D721Med (cell line): ENCODE measurements at regions not wholly inside any gene's neighbourhood (a gene's known extent, or its start where the extent isn't known, plus 50 kb on each side); places are given as distances from the start of the nearest gene placed in this dataset.

Experiments
- DNase-seq: peaks from one replicate; pipeline ENCODE4 v3.0.0; 2011; ENCODE audit warnings: low spot score; ENCODE audit not compliant: insufficient read length
- FAIRE-seq: peaks from 2 replicates; lab custom pipeline; 2011; peaks lifted over from hg19 to GRCh38; lab: Jason Lieb, UNC
- TF ChIP-seq, protein P1 (sequence below): IDR thresholded peaks from 2 replicates; pipeline ENCODE4 v1.5.1; 2012; ENCODE audit warnings: mild to moderate bottlenecking, control low read depth; ENCODE audit not compliant: insufficient read depth; ENCODE audit errors: missing control alignments

DNA sequence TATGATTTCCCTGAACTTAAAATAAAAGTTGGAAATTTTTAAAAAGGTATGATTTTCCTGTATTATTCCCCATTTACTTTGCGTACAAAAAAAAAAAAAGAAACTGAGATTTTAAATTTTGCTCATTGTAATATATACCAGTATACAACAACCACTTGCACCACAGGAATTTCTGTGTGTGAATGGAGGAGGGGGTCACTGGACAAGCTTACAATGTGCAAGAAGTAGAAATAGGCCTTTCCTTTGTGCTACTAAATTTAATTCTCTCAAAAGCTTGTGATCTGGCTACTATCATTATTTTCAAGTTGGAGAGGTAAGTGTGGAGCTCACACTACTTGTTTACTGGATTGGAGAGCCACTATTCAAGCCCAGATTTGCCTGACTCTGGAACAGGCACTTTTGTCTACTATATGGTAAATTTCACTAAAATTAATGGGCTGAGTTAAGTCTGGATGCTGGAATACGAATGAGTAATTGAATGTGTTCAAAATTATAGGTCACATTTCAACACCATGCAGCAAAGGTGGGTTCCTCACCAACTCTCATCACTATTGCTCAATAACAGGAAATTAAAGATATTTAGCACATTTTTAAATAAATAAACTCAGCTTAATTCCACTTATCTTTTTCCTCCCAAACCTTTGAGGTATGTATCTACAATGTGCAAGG, 148.0 kb upstream of the MBNL1 start:
- TF ChIP-seq, protein P1, sequence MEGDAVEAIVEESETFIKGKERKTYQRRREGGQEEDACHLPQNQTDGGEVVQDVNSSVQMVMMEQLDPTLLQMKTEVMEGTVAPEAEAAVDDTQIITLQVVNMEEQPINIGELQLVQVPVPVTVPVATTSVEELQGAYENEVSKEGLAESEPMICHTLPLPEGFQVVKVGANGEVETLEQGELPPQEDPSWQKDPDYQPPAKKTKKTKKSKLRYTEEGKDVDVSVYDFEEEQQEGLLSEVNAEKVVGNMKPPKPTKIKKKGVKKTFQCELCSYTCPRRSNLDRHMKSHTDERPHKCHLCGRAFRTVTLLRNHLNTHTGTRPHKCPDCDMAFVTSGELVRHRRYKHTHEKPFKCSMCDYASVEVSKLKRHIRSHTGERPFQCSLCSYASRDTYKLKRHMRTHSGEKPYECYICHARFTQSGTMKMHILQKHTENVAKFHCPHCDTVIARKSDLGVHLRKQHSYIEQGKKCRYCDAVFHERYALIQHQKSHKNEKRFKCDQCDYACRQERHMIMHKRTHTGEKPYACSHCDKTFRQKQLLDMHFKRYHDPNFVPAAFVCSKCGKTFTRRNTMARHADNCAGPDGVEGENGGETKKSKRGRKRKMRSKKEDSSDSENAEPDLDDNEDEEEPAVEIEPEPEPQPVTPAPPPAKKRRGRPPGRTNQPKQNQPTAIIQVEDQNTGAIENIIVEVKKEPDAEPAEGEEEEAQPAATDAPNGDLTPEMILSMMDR: no peak
- FAIRE-seq (no peak), DNase-seq (no peak)

DNA sequence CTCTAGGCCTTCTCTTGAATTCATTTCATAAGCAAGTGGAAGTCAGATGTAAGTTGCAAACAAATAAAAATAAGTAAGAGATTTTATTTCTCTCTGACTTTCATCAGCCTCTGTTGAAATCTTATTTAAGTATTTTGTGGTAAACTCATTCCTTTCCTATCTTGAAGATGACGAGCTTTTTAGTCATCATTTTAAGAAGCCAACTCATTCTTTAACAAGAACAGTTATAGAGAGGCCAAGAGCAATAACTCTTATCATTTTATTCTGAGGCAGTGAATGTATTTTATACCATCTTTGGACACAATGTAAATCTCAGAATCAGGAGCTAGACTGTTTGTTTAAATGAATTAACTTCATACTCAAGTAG, 147.5 kb upstream of the MBNL1 start:
- TF ChIP-seq, protein P1: no peak
- FAIRE-seq: no peak
- DNase-seq: no peak

DNA sequence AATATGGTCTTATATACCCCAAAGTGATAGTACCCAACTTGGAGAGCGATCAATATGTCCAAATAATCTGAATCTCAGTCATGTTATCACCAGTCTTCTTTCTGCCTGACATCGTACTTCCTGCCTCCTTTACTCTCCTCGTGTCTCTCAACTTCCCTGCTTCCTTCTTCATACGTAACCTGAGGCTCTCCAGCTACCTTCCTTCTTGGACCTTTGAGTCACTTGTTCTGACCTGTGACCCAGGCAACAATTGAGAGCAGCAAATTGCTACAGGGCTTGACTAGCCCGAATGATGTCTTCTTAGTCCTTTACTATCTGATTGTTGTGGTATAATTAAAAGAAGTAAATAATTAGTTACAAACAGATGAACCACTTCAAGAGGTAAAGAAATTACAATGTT, 145.9 kb upstream of the MBNL1 start:
- FAIRE-seq (no peak), DNase-seq (no peak)
- TF ChIP-seq, protein P1: no peak

DNA sequence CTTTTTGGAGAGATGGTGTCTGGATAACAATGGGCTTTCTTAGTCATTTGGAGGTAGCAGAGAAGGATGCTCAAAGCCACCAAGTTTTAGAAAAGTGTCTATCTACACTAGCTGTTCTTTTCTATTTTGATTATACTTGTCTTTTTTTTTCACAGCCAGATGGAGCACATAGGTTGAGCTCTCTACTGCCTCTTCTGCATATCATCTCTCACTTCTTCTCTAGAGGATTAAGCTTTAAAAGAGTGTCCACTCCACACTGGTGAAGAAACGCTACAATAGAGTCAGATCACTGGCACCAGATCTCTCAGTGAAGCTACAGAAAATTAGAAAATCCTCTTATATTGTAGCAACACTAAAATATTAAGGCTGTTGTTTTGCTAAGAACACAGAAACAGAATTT, 145.3 kb upstream of the MBNL1 start:
- TF ChIP-seq, protein P1: no peak
- DNase-seq (no peak), FAIRE-seq (no peak)

DNA sequence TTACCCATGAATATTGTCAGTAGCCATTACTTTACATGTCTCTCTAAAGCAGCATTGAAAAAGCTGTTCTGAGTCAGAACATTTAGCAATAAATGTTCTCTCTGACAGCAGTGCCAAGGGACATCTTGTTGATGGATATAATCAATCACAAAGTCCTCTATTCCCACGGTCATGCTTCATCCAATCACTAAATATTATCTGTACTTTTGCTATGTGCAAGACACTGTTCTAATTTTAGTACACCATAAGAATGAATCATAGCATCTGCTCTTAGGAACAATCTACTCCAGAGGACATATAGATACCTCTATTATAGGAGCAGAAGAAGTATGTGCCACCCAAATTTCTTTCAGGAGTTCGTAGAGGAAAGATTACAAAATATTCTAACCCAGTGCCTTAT, 142.5 kb upstream of the MBNL1 start:
- TF ChIP-seq, protein P1: no peak
- FAIRE-seq (no peak), DNase-seq (no peak)

DNA sequence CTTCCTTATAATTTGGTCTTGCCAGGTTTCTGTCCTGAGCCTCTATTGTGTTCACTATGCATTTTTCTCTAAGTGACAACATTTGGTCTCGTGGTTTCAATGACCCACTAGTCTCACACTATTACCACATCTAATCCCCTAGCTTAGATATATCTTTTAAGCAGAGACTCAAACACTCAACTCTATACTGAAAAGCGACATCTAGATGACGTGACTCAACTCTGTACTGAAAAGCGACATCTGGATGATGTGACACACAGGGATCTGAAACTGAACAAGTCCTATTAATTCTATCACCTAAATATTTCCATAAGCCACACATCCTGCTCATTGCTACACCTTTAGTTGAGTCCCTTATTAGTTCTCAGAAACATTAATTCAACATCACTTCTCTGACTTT, 141.7 kb upstream of the MBNL1 start:
- TF ChIP-seq, protein P1: no peak
- FAIRE-seq (no peak), DNase-seq (no peak)

DNA sequence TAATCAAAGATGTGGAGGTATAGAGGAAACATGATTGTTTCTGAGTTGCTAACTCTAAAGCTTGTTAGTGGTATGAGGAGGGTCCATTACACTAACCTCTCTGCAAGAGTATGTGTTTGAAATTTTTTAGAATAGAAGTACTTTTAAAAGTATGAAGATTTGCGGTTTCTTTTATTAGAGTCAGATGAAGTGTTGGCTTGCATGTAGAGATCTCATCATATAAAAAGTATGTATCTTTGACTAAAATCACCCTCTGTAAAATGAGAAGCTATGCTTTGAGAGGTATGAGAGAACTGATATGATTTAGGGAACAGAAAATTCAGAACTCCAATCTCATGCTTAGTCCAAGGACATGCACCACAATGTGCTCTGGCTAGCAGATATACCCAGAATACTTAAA, 140.4 kb upstream of the MBNL1 start:
- TF ChIP-seq, protein P1: no peak
- FAIRE-seq (no peak), DNase-seq (no peak)
